K562 (cell line): ENCODE measurements at regions not wholly inside any gene's neighbourhood (a gene's known extent, or its start where the extent isn't known, plus 50 kb on each side); places are given as distances from the start of the nearest gene placed in this dataset.

Experiments
- NFRKB ChIP-seq: fragments of 450-650 bp; IDR thresholded peaks from 2 replicates; pipeline ENCODE4 v1.6.1; 2016; ENCODE audit warnings: low read depth
- PYGO2 ChIP-seq: fragments of 450-650 bp; IDR thresholded peaks from 2 replicates; pipeline ENCODE4 v1.6.1; 2016; ENCODE audit warnings: mild to moderate bottlenecking, missing genetic modification characterization, moderate library complexity, missing compliant biosample characterization
- ZNF431 ChIP-seq: sonication (generic); formaldehyde crosslinking; IDR thresholded peaks from 2 replicates; pipeline ENCODE4 v1.8.0; 2022; ENCODE audit warnings: mild to moderate bottlenecking, missing genetic modification reagents
- TF ChIP-seq, protein P1 (sequence below), 3 experiments: IDR thresholded peaks in 2 of 3; conservative IDR thresholded peaks in 1 of 3; 2 replicates each; pipeline ENCODE4 v1.5.1; 2011 to 2012; ENCODE audit warnings: low read length in 3 of 3, mild to moderate bottlenecking in 3 of 3, control low read depth in 2 of 3, improper control_type of control experiment in 1 of 3, inconsistent platforms in 1 of 3, low read depth in 1 of 3, mixed read lengths in 1 of 3, moderate library complexity in 1 of 3; ENCODE audit not compliant: insufficient read depth in 2 of 3

DNA sequence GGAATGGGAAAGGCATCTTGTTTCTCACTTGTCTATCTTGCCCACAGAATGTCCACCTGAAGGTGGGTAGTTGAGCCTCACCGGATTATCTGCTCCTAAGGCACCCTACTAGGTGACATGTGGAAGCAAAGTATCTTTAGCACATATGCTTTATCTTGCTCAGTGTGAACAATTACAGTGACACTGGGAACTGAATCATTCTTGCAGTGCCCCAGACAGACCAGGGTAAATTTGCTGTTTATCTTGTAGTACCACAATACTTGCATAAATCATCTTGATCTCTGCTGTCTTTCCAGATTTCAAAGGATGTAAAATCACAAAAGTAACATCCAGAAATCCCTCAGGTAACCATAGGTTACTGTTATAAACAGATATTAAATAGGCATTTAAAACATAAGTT lies 930.0 kb upstream of the INTU start:
- TF ChIP-seq ZNF431 (CRISPR knock-in tag) (no peak), NFRKB (no peak), PYGO2 (tag) (no peak)
- TF ChIP-seq, protein P1, sequence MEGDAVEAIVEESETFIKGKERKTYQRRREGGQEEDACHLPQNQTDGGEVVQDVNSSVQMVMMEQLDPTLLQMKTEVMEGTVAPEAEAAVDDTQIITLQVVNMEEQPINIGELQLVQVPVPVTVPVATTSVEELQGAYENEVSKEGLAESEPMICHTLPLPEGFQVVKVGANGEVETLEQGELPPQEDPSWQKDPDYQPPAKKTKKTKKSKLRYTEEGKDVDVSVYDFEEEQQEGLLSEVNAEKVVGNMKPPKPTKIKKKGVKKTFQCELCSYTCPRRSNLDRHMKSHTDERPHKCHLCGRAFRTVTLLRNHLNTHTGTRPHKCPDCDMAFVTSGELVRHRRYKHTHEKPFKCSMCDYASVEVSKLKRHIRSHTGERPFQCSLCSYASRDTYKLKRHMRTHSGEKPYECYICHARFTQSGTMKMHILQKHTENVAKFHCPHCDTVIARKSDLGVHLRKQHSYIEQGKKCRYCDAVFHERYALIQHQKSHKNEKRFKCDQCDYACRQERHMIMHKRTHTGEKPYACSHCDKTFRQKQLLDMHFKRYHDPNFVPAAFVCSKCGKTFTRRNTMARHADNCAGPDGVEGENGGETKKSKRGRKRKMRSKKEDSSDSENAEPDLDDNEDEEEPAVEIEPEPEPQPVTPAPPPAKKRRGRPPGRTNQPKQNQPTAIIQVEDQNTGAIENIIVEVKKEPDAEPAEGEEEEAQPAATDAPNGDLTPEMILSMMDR (IDR thresholded peaks at IDR 0.05 in 2 of 3, conservative IDR thresholded peaks at IDR 0.05 in 1 of 3; ENCODE audit: insufficient read depth in 2 of 3, low read depth in 1 of 3, low read length in 3 of 3) = no peak
